ENCODE measurements at regions not wholly inside any gene's neighbourhood (a gene's known extent, or its start where the extent isn't known, plus 50 kb on each side); places are given as distances from the start of the nearest gene placed in this dataset.
A peak's percentile ranks its signal among the peaks of the same experiment; 100 is the strongest.
"Not testable (repeated sequence)": the region's sequence is repeated elsewhere in the genome, so short reads cannot be mapped to it uniquely, and the experiment has no call there.

- DNase-seq: no peak
These were observed 130.8 kb upstream of the HSFY2 start for GRCh38 chrY:18904296-18904695.

- no peak for DNase-seq
These were observed 118.5 kb upstream of the HSFY2 start for GRCh38 chrY:18891994-18892393.

DNA sequence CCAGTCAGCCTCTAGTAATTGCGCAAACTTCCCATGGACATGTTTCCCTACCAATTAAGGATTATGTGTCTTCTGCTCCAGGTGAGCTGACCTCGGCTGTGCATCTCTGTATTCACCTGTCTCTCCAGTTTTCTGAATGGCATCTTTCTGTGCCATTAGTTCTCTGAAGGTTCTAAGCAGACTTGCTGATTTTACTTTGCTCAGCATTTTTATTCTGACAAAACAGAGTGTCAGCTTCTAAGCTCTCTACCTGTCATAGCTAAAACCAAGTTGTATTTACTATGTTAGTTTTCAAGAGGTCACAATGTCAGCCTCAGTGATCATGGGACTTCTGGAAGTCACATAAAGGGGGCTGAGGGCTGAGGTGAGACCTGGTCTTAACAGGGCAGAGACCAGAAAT lies 116.0 kb upstream of the HSFY2 start:
- no peak for DNase-seq

GRCh38 chrY:18884748-18885147 lies 111.2 kb upstream of the HSFY2 start:
- peak; percentile 49 for DNase-seq

- not testable (repeated sequence) for DNase-seq
These were observed 95.6 kb upstream of the HSFY2 start for GRCh38 chrY:18869145-18869544.

- DNase-seq: not testable (repeated sequence)
These were observed 93.5 kb upstream of the HSFY2 start for GRCh38 chrY:18866887-18867551.

GRCh38 chrY:18860856-18861255 lies 87.3 kb upstream of the HSFY2 start:
- not testable (repeated sequence) for DNase-seq

GRCh38 chrY:18858484-18859191 lies 85.1 kb upstream of the HSFY2 start:
- DNase-seq: not testable (repeated sequence)

GRCh38 chrY:18855184-18855583 lies 81.6 kb upstream of the HSFY2 start:
- DNase-seq: not testable (repeated sequence)

DNA sequence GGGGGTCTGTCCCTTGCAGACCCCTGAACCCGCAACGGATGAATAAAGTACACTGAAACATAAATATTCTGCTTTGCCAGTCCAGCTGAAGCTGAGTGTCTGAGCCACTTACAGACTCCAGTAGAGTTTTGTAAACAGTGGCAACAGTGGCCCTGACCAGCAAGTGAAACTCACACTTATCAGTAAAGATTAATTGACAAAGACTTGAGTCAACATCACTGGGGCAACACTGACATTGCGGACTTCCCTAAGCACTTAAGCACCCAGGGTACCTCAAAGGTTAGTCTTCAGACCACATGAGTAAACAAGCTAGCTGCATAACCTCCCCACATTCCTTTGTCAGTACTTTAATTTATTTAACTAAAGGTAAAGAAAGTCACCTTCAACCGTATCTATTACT lies 79.8 kb upstream of the HSFY2 start:
- not testable (repeated sequence) for DNase-seq

DNA sequence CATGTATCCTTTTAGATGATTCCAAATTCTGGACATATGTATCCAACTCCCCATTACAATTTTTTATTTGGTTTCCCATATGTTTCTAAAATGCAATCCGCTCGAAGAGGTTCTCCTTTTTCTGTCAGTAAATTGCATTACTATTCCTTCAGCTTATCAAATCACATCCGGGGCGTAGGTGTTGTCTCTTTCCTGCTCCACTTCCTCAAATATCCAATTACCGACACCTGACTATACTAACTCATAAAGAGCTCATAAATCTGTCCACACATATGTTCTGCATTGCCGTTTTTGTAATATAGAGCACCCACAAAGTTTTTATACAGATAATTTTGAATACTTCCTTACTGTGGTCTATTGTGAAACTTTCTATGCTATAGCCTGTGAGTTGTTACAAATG lies 63.1 kb upstream of the HSFY2 start:
- not testable (repeated sequence) for DNase-seq

Measured in EL (cell line).